ENCODE measurements at regions not wholly inside any gene's neighbourhood (a gene's known extent, or its start where the extent isn't known, plus 50 kb on each side); places are given as distances from the start of the nearest gene placed in this dataset.
"Not testable (repeated sequence)": the region's sequence is repeated elsewhere in the genome, so short reads cannot be mapped to it uniquely, and the experiment has no call there.

DNA sequence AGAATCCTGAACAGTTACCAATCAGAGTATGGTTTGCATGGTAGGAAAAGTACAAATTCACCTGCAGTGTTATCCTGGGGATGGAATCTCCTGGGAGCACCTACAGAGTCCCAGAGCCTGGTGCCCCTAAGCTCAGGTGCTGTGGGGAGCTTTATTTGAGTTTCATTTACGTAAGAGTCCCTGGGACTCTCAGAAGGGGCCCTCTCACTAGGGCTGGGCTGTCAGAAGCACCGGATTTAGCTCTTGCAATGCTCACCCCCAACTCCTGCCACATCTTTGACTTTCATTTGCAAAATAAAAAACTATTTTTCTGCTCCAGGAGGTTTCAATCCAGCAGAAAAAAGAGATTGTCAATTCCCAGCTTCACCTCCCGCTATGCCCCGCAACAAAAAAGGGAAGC lies 569.8 kb upstream of the B3GAT1 start:
- CTCF ChIA-PET: no interaction called here
- TF ChIP-seq, protein P1, sequence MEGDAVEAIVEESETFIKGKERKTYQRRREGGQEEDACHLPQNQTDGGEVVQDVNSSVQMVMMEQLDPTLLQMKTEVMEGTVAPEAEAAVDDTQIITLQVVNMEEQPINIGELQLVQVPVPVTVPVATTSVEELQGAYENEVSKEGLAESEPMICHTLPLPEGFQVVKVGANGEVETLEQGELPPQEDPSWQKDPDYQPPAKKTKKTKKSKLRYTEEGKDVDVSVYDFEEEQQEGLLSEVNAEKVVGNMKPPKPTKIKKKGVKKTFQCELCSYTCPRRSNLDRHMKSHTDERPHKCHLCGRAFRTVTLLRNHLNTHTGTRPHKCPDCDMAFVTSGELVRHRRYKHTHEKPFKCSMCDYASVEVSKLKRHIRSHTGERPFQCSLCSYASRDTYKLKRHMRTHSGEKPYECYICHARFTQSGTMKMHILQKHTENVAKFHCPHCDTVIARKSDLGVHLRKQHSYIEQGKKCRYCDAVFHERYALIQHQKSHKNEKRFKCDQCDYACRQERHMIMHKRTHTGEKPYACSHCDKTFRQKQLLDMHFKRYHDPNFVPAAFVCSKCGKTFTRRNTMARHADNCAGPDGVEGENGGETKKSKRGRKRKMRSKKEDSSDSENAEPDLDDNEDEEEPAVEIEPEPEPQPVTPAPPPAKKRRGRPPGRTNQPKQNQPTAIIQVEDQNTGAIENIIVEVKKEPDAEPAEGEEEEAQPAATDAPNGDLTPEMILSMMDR (IDR thresholded peaks at IDR 0.05; ENCODE audit: insufficient read depth, low read depth, low read length): no peak

DNA sequence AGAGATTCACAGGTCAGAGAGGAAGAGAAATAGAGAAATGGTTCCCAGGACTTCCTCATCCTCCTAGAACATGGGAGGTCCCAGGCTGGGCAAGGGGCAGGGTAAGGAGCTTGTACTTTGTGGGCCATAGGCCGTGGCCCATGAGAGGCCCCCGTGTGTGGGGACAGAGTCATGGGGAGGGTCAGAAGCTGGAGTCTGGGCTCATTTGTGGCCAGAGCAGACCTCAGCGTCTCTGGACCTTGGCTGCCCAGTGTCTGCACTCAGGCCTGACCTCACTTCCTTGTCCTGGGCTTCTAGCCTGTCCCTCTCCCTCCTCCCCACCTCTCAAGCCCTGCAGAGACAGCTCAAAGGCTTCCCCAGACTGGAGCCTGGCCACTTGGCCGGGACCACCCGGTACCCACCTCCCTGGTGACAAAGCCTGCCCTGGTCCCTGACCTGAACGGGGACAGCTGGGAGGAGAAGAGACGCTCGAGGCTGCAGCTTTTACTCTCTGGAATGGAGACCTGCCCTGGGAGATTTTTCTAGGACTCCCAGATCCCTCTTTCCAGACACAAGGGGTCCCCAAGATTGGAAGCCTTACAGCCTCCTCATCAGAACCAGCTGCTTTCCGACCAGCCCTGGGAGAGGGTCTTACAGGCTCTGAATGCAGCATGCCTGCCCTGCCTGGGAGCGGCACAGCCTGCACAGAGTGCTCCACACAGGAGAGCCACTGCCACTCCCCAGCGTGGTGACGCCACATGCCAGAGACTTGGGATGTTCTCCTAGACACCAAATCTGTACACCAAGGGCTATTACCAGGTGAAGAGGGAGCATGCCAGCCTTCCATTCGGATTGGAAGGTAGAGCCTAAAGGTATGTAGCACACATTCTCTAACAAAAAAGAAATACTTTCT lies 569.0 kb upstream of the B3GAT1 start:
- POLR2A ChIA-PET: no interaction called here
- H3K27me3 ChIP-seq (ENCODE audit: control insufficient read depth, insufficient read depth, low read length): no peaks in the 10 kb centered on the region

More for the DNA sequence above, 569.8 kb upstream of the B3GAT1 start:
- no peak overlapping the region for H3K4me3 ChIP-seq (ENCODE audit: low read depth, low read length)
- POLR2A ChIA-PET: no interaction called here
- no peaks in the 10 kb centered on the region for H3K27me3 ChIP-seq (ENCODE audit: control insufficient read depth, insufficient read depth, low read length)
- no peaks in the 10 kb centered on the region for H3K36me3 ChIP-seq (ENCODE audit: control insufficient read depth, insufficient read depth, low read length)
- DNase-seq (ENCODE audit: low read depth): no peak

DNA sequence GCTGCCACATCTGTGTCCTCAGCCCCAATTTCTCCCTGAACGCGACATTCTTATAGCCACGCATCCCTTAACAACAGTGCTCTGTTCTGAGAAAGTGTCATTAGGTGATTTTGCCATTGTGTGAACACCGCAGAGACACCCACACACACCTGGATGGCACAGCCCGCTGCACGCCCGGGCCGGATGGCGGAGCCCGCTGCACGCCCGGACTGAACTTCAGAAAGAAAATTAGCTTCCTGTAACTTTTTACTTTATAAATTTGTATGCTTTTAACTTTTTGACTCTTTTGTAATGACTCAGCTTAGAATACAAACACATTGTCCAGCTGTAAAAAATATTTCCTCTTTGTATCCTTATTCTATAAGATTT lies 567.0 kb upstream of the B3GAT1 start:
- H3K36me3 ChIP-seq (ENCODE audit: control insufficient read depth, insufficient read depth, low read length); DNase-seq (ENCODE audit: low read depth); POLR2A ChIA-PET; H3K4me3 ChIP-seq (ENCODE audit: low read depth, low read length); H3K27me3 ChIP-seq (ENCODE audit: control insufficient read depth, insufficient read depth, low read length); CTCF ChIA-PET: not testable (repeated sequence)

More for the DNA sequence above, 569.0 kb upstream of the B3GAT1 start:
- TF ChIP-seq, protein P1 (IDR thresholded peaks at IDR 0.05; ENCODE audit: insufficient read depth, low read depth, low read length): no peak
- DNase-seq (ENCODE audit: low read depth): no peak
- CTCF ChIA-PET: no interaction called here
- Histone ChIP-seq H3K4me3 (ENCODE audit: low read depth, low read length) (no peak overlapping the region), H3K36me3 (ENCODE audit: control insufficient read depth, insufficient read depth, low read length) (no peaks in the 10 kb centered on the region)

DNA sequence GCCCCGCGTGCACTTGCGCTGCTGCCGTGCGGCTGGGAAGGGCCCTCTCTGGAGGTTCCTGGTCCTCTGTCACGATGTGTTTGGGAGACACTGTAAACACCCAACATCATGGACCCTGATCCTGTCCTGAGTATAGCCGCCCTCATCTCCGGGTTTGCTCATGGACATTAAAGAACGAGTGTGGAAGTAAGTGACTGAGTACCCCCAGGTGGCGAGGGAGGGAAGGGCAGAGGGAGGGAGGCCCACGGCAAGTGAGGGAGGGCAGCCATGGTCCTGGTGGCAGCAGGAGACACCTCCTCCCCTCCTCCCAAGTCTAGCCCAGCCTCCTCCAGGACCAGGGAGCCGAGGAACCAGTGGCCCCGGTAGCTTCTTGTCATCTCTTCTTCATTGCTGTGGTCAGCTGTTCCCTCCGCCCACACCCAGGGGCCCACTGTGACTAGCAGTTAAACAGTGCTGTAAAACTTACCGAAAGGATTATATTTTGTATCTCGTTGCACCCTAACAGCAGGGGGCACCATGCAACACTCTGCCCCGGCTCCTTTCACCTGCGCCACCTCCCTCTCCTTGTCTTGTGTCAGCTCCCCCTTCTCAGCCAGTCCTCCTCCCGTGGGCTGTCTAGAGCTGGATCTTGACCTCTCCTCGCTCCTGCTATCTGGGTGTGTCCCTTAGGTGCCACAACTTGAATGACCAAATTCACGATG lies 566.5 kb upstream of the B3GAT1 start:
- Histone ChIP-seq H3K36me3 (ENCODE audit: control insufficient read depth, insufficient read depth, low read length) (no peaks in the 10 kb centered on the region), H3K4me3 (ENCODE audit: low read depth, low read length) (no peak overlapping the region), H3K27me3 (ENCODE audit: control insufficient read depth, insufficient read depth, low read length) (no peaks in the 10 kb centered on the region)
- ChIA-PET POLR2A (no interaction called here), CTCF (no interaction called here)
- TF ChIP-seq, protein P1 (IDR thresholded peaks at IDR 0.05; ENCODE audit: insufficient read depth, low read depth, low read length): no peak
- DNase-seq (ENCODE audit: low read depth): no peak

DNA sequence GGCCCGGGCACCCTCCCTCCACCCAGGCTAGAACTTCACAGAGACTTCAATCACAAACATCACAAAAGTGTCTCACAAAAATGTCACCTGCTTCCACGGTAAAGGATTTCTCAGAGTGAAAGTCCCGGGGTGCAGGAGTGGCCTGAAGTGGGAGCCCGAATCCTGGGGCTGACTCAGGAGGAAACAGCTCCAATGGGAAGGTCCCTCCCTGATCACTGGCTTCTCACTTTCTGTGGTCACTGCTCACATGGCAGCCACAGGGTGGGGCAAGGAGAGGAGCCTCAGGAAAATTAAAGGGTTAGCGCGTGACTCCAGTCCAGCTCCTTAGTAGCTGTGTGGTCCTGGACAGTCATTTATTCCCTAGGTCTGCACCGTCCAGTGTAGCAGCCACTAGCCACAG lies 564.5 kb upstream of the B3GAT1 start:
- CTCF ChIA-PET: no interaction called here
- no peak overlapping the region for H3K4me3 ChIP-seq (ENCODE audit: low read depth, low read length)
- DNase-seq (ENCODE audit: low read depth): no peak
- H3K36me3 ChIP-seq (ENCODE audit: control insufficient read depth, insufficient read depth, low read length): no peaks in the 10 kb centered on the region
- TF ChIP-seq, protein P1 (IDR thresholded peaks at IDR 0.05; ENCODE audit: insufficient read depth, low read depth, low read length): no peak
- no peaks in the 10 kb centered on the region for H3K27me3 ChIP-seq (ENCODE audit: control insufficient read depth, insufficient read depth, low read length)
- POLR2A ChIA-PET: no interaction called here

Measured in BJ (cell line).